ENCODE measurements at regions not wholly inside any gene's neighbourhood (a gene's known extent, or its start where the extent isn't known, plus 50 kb on each side); places are given as distances from the start of the nearest gene placed in this dataset.

- H3K9ac ChIP-seq (ENCODE audit: low read depth, low read length): no peak overlapping the region
- H3K14ac ChIP-seq (replicated peaks; ENCODE audit: low read depth, low read length): no peak overlapping the region
- H3K4me3 ChIP-seq (ENCODE audit: insufficient read depth, low read depth, low read length): no peak overlapping the region
- no peak for ATAC-seq (ENCODE audit: low read depth)
- H3K9me3 ChIP-seq (ENCODE audit: control insufficient read depth, insufficient read depth, low read length): no peaks in the 10 kb centered on the region
- H3K18ac ChIP-seq (ENCODE audit: low read depth, low read length): no peak overlapping the region
- peaks cover 8% of the 10 kb centered on the region for H3K9me1 ChIP-seq (ENCODE audit: insufficient read depth, low read length)
- WGBS, 2 experiments (ENCODE audit: extremely low coverage in 2 of 2, insufficient read length in 1 of 2): no CpG with 5 or more reads among the region's 2 CpGs
- H2AFZ ChIP-seq (replicated peaks; ENCODE audit: low read length, poor library complexity): no peak overlapping the region
- H2AK5ac ChIP-seq (ENCODE audit: low read depth, low read length): no peak overlapping the region; the same call in 1 of the 2 replicates
- H3K27ac ChIP-seq (ENCODE audit: insufficient read depth, low read length): no peak overlapping the region
- no peak overlapping the region for H3K23ac ChIP-seq (ENCODE audit: low read depth, low read length)
- H2BK5ac ChIP-seq (ENCODE audit: low read depth, low read length, poor library complexity, severe bottlenecking): no peak overlapping the region
- H3K79me1 ChIP-seq (ENCODE audit: low read depth in 1 of 2, low read length in 2 of 2): no peaks in the 10 kb centered on the region
- H3K4me2 ChIP-seq (ENCODE audit: low read depth, low read length): no peak overlapping the region
- BruUV-seq (replicated peaks): no TSS peak
- ChIA-PET POLR2A (ENCODE audit: unreplicated experiment) (no interaction called here), CTCF (no interaction called here)
- no peaks in the 10 kb centered on the region for H3K36me3 ChIP-seq (ENCODE audit: control insufficient read depth, insufficient read depth, low read length)
- no peak for DNase-seq
- TF ChIP-seq BHLHE40 (IDR thresholded peaks at IDR 0.05; ENCODE audit: low read depth, low read length): no peak
- TF ChIP-seq CTCF (conservative IDR thresholded peaks at IDR 0.05; ENCODE audit: low read depth, low read length): no peak
- no peak for TF ChIP-seq RAD21 (IDR thresholded peaks at IDR 0.05; ENCODE audit: low read length)
- H4K5ac ChIP-seq (ENCODE audit: low read depth, low read length): no peak overlapping the region
- no peaks in the 10 kb centered on the region for H3K27me3 ChIP-seq (ENCODE audit: control insufficient read depth, insufficient read depth, low read length)
- no peak overlapping the region for H4K8ac ChIP-seq (ENCODE audit: low read depth in 2 of 2, low read length in 2 of 2)
- no peak overlapping the region for H4K91ac ChIP-seq (ENCODE audit: insufficient read depth, low read depth, low read length)
- no peak overlapping the region; the same call in 1 of the 2 replicates for H2BK20ac ChIP-seq (ENCODE audit: low read depth, low read length)
- H2BK15ac ChIP-seq (ENCODE audit: low read depth, low read length): no peak overlapping the region
- no peak overlapping the region for H2AK9ac ChIP-seq (replicated peaks; ENCODE audit: low read depth, low read length, poor library complexity)
- dilution Hi-C loops (cut with HindIII; ENCODE audit: low sequenced_read_pairs, unreplicated experiment): no loop called here
- no peaks in the 10 kb centered on the region for H4K20me1 ChIP-seq (ENCODE audit: insufficient read depth, low read length)
- no peak overlapping the region for H3K4ac ChIP-seq (ENCODE audit: low read depth, low read length)
- intact Hi-C loops (cut with micrococcal nuclease): no loop called here
- in situ Hi-C loops (cut with MboI; ENCODE audit: low sequenced_read_pairs): no loop called here
- peaks cover 2% of the 10 kb centered on the region for H3K4me1 ChIP-seq (ENCODE audit: control insufficient read depth, insufficient read depth, low read length)
- peak overlapping the region; percentile 1; the same call in 1 of the 2 replicates for H2BK120ac ChIP-seq (ENCODE audit: low read depth, low read length)
- no peak overlapping the region for H3K56ac ChIP-seq (ENCODE audit: extremely low read depth, insufficient read depth, low read length)
Measured at GRCh38 chr2:19068206-19068605, 290.2 kb downstream of the OSR1 start.

All from IMR-90 (cell line).